ENCODE measurements at regions not wholly inside any gene's neighbourhood (a gene's known extent, or its start where the extent isn't known, plus 50 kb on each side); places are given as distances from the start of the nearest gene placed in this dataset.

GRCh38 chrX:56402207-56402606 is 161.2 kb upstream of the UBQLN2 start:
- TF ChIP-seq POLR2AphosphoS5 (IDR thresholded peaks at IDR 0.05) (no peak), CTCF (IDR thresholded peaks at IDR 0.05) (no peak), POLR2A (IDR thresholded peaks at IDR 0.05) (no peak)
